ENCODE measurements at regions not wholly inside any gene's neighbourhood (a gene's known extent, or its start where the extent isn't known, plus 50 kb on each side); places are given as distances from the start of the nearest gene placed in this dataset.
"Not testable (repeated sequence)": the region's sequence is repeated elsewhere in the genome, so short reads cannot be mapped to it uniquely, and the experiment has no call there.

- intact Hi-C loops (cut with DNase I; ENCODE audit: low total_unique reads), result no loop called here
- H3K4me3 ChIP-seq (ENCODE audit: low read depth, poor library complexity, severe bottlenecking), result no peak overlapping the region
- TF ChIP-seq POLR2A (IDR thresholded peaks at IDR 0.05), result no peak
- no peak for TF ChIP-seq CTCF (IDR thresholded peaks at IDR 0.05)
- 32 to 46% methylated on average over 4 of the region's 4 CpGs for WGBS, 2 donors
- DNase-seq (ENCODE audit: low spot score in 2 of 2), result no peak
These were observed 74.4 kb upstream of the PRKX start for GRCh38 chrX:3787856-3788255.

- H3K4me3 ChIP-seq (ENCODE audit: low read depth, poor library complexity, severe bottlenecking); intact Hi-C loops (cut with DNase I; ENCODE audit: low total_unique reads); DNase-seq (ENCODE audit: low spot score in 2 of 2): not testable (repeated sequence)
- 57 to 81% methylated on average over 2 of the region's 2 CpGs for WGBS, 2 donors
These were observed 72.4 kb upstream of the PRKX start for GRCh38 chrX:3785822-3786221.

GRCh38 chrX:3780564-3780963, 67.1 kb upstream of the PRKX start:
- no peak overlapping the region for H3K4me3 ChIP-seq (ENCODE audit: low read depth, poor library complexity, severe bottlenecking)
- TF ChIP-seq POLR2A (IDR thresholded peaks at IDR 0.05), result no peak
- intact Hi-C loops (cut with DNase I; ENCODE audit: low total_unique reads), result no loop called here
- 14 to 30% methylated on average over 1 of the region's 1 CpG for WGBS, 2 donors
- no peak for DNase-seq (ENCODE audit: low spot score in 2 of 2)

- TF ChIP-seq CTCF (IDR thresholded peaks at IDR 0.05) (no peak), POLR2A (IDR thresholded peaks at IDR 0.05) (no peak)
- H3K4me3 ChIP-seq (ENCODE audit: low read depth, poor library complexity, severe bottlenecking), result no peak overlapping the region
These were observed 66.1 kb upstream of the PRKX start for GRCh38 chrX:3779546-3779945.

GRCh38 chrX:3777416-3777815, 64.0 kb upstream of the PRKX start:
- TF ChIP-seq POLR2A (IDR thresholded peaks at IDR 0.05), result no peak
- no peak for TF ChIP-seq CTCF (IDR thresholded peaks at IDR 0.05)
- intact Hi-C loops (cut with DNase I; ENCODE audit: low total_unique reads), result no loop called here
- no peak for DNase-seq (ENCODE audit: low spot score in 2 of 2)
- H3K4me3 ChIP-seq (ENCODE audit: low read depth, poor library complexity, severe bottlenecking), result no peak overlapping the region

More at GRCh38 chrX:3779546-3779945, 66.1 kb upstream of the PRKX start:
- DNase-seq (ENCODE audit: low spot score in 2 of 2), result no peak
- intact Hi-C loops (cut with DNase I; ENCODE audit: low total_unique reads), result no loop called here

- 67 to 76% methylated on average over 3 of the region's 3 CpGs for WGBS, 2 donors
- intact Hi-C loops (cut with DNase I; ENCODE audit: low total_unique reads), result no loop called here
- H3K4me3 ChIP-seq (ENCODE audit: low read depth, poor library complexity, severe bottlenecking), result no peak overlapping the region
- no peak for DNase-seq (ENCODE audit: low spot score in 2 of 2)
- TF ChIP-seq CTCF (IDR thresholded peaks at IDR 0.05), result no peak
- TF ChIP-seq POLR2A (IDR thresholded peaks at IDR 0.05), result no peak
These were observed 58.3 kb upstream of the PRKX start for GRCh38 chrX:3771766-3772165.

GRCh38 chrX:3768881-3769280, 55.4 kb upstream of the PRKX start:
- no peak for DNase-seq (ENCODE audit: low spot score in 2 of 2)
- WGBS, 2 donors, result 62 to 67% methylated on average over 1 of the region's 1 CpG
- no peak overlapping the region for H3K4me3 ChIP-seq (ENCODE audit: low read depth, poor library complexity, severe bottlenecking)
- TF ChIP-seq POLR2A (IDR thresholded peaks at IDR 0.05) (no peak), CTCF (IDR thresholded peaks at IDR 0.05) (no peak)
- intact Hi-C loops (cut with DNase I; ENCODE audit: low total_unique reads), result no loop called here

Data from lower leg skin (tissue), 4 donors.